Esophagus squamous epithelium (tissue), 5 donors: ENCODE measurements at regions not wholly inside any gene's neighbourhood (a gene's known extent, or its start where the extent isn't known, plus 50 kb on each side); places are given as distances from the start of the nearest gene placed in this dataset.

Experiments
- DNase-seq: peaks from one replicate; lab custom pipeline; 2025; lab: John Stamatoyannopoulos, UW
- H3K27ac ChIP-seq, 4 donors: fragments of 200-600 bp; sonication (generic); one replicate each; pipeline ENCODE4 v1.5.1; 2016 to 2019; ENCODE audit warnings: mild to moderate bottlenecking in 1 of 4
- H3K27me3 ChIP-seq, 4 donors: fragments of 200-600 bp; sonication (generic); 1 replicate in 3 of 4; 2 replicates in 1 of 4; pipeline versions ENCODE4 v1.5.1 to v1.6.0; 2017 to 2021; ENCODE audit warnings: antibody characterized with exemption in 1 of 4
- H3K36me3 ChIP-seq, 3 donors: fragments of 200-600 bp; sonication (generic); one replicate each; pipeline ENCODE4 v1.5.1; 2016 to 2019
- H3K4me1 ChIP-seq, 3 donors: fragments of 200-600 bp; sonication (generic); one replicate each; pipeline ENCODE4 v1.5.1; 2017 to 2019
- H3K4me3 ChIP-seq, 4 donors: fragments of 200-600 bp; sonication (generic); 1 replicate in 3 of 4; 2 replicates in 1 of 4; pipeline ENCODE4 v1.5.1; 2016 to 2019; ENCODE audit warnings: mild to moderate bottlenecking in 2 of 4, moderate library complexity in 1 of 4
- H3K9me3 ChIP-seq, 3 donors: fragments of 200-600 bp; sonication (generic); one replicate each; pipeline ENCODE4 v1.5.1; 2016 to 2019
- CTCF ChIP-seq, 6 experiments: fragments of 450-650 bp in 4 of 6; fragments of 200-600 bp in 2 of 6; sonication (generic) in 2 of 6; IDR thresholded peaks; one replicate each; pipeline ENCODE4 v1.5.1; 2016 to 2019; ENCODE audit warnings: antibody characterized with exemption in 6 of 6, mild to moderate bottlenecking in 4 of 6, moderate library complexity in 4 of 6
- POLR2A ChIP-seq, 4 donors: fragments of 450-650 bp; IDR thresholded peaks; one replicate each; pipeline ENCODE4 v1.6.1; 2017; ENCODE audit warnings: antibody characterized with exemption in 4 of 4, mild to moderate bottlenecking in 4 of 4, moderate library complexity in 3 of 4
- WGBS, 2 donors: methylation state at CpG; one replicate each; pipeline ENCODE4 v1.1.5; 2018; 5-methylcytosine and 5-hydroxymethylcytosine counted together
- intact Hi-C: fragments of 100-400 bp; cut with DNase I; formaldehyde crosslinking; loops from one replicate; pipeline ENCODE4 v1.15.0; 2022
- donor health status: DM: yes; HTN: yes; CAD: no.

- TF ChIP-seq POLR2A (IDR thresholded peaks at IDR 0.05) (no peak), CTCF (IDR thresholded peaks at IDR 0.05) (no peak)
- WGBS, 2 donors = 45 to 46% methylated on average over 5 to 9 of the region's 9 CpGs
- Histone ChIP-seq H3K27ac (peak overlapping the region in 3 of 4 donors; percentile 31 to 86 (median 83)), H3K4me1 (peaks cover 0 to 70% (median 0%) of the 10 kb centered on the region in 3 donors), H3K27me3 (no peaks in the 10 kb centered on the region), H3K36me3 (no peaks in the 10 kb centered on the region), H3K4me3 (no peak overlapping the region), H3K9me3 (no peaks in the 10 kb centered on the region)
- intact Hi-C loops = no loop called here
- no peak for DNase-seq
These were observed 219.7 kb downstream of the BARX2 start for GRCh38 chr11:129595038-129595962.

- Histone ChIP-seq H3K27me3 (no peaks in the 10 kb centered on the region), H3K4me3 (no peak overlapping the region), H3K36me3 (no peaks in the 10 kb centered on the region), H3K4me1 (peaks cover 0 to 59% (median 0%) of the 10 kb centered on the region in 3 donors), H3K9me3 (no peaks in the 10 kb centered on the region), H3K27ac (no peak overlapping the region)
- no peak for DNase-seq
- TF ChIP-seq POLR2A (IDR thresholded peaks at IDR 0.05) (no peak), CTCF (IDR thresholded peaks at IDR 0.05) (no peak)
- intact Hi-C loops = no loop called here
- 69 to 89% methylated on average over 4 of the region's 4 CpGs for WGBS, 2 donors
These were observed 219.3 kb upstream of the TMEM45B start for GRCh38 chr11:129596351-129596750.

GRCh38 chr11:129598378-129598777 is 217.3 kb upstream of the TMEM45B start:
- Histone ChIP-seq H3K9me3 (no peaks in the 10 kb centered on the region), H3K4me1 (peaks cover 0 to 39% (median 0%) of the 10 kb centered on the region in 3 donors), H3K36me3 (no peaks in the 10 kb centered on the region), H3K27me3 (no peaks in the 10 kb centered on the region), H3K4me3 (no peak overlapping the region), H3K27ac (peak overlapping the region in 2 of 4 donors; percentile 36 to 39)
- 80% methylated on average over 2 of the region's 3 CpGs; no CpG with 5 or more reads in 1 of the 2 donors for WGBS, 2 donors
- intact Hi-C loops = no loop called here
- DNase-seq = no peak
- TF ChIP-seq CTCF (IDR thresholded peaks at IDR 0.05) (no peak), POLR2A (IDR thresholded peaks at IDR 0.05) (no peak)

- no peaks in the 10 kb centered on the region for H3K36me3 ChIP-seq
- intact Hi-C loops = no loop called here
- no peaks in the 10 kb centered on the region for H3K9me3 ChIP-seq
- no peak overlapping the region for H3K4me3 ChIP-seq
- no peaks in the 10 kb centered on the region for H3K27me3 ChIP-seq
- H3K27ac ChIP-seq = peak overlapping the region in 2 of 4 donors; percentile 73 to 74
- no peak for DNase-seq
- peaks cover 18 to 57% (median 22%) of the 10 kb centered on the region in 3 donors for H3K4me1 ChIP-seq
- TF ChIP-seq CTCF (IDR thresholded peaks at IDR 0.05) (no peak), POLR2A (IDR thresholded peaks at IDR 0.05) (no peak)
These were observed 209.8 kb upstream of the TMEM45B start for GRCh38 chr11:129605815-129606214.

GRCh38 chr11:129608711-129609110 is 206.9 kb upstream of the TMEM45B start:
- no peaks in the 10 kb centered on the region for H3K9me3 ChIP-seq
- no peaks in the 10 kb centered on the region for H3K36me3 ChIP-seq
- 33 to 48% methylated on average over 5 to 6 of the region's 6 CpGs for WGBS, 2 donors
- H3K27ac ChIP-seq = peak overlapping the region; percentile 75 to 90 (median 81)
- peaks cover 34 to 86% (median 35%) of the 10 kb centered on the region in 3 donors for H3K4me1 ChIP-seq
- no peaks in the 10 kb centered on the region for H3K27me3 ChIP-seq
- no peak for DNase-seq
- H3K4me3 ChIP-seq = no peak overlapping the region
- intact Hi-C loops = no loop called here
- no peak for TF ChIP-seq POLR2A (IDR thresholded peaks at IDR 0.05)
- TF ChIP-seq CTCF (IDR thresholded peaks at IDR 0.05) = no peak
